ENCODE measurements at regions not wholly inside any gene's neighbourhood (a gene's known extent, or its start where the extent isn't known, plus 50 kb on each side); places are given as distances from the start of the nearest gene placed in this dataset.

GRCh38 chr12:83320350-83320749 lies 633.6 kb downstream of the TMTC2 start:
- DNase-seq (ENCODE audit: low read depth in 1 of 2, low spot score in 1 of 2) (no peak), ATAC-seq (no peak), FAIRE-seq (no peak)
- ChIA-PET POLR2A (no interaction called here), CTCF (no interaction called here)
- Histone ChIP-seq H3K4me3 (no peak overlapping the region), H3K9me3 (no peaks in the 10 kb centered on the region; the same call in 2 of the 3 replicates), H3K27ac (no peak overlapping the region), H3K4me1 (no peaks in the 10 kb centered on the region), H3K4me2 (no peak overlapping the region)
- TF ChIP-seq JUNB (IDR thresholded peaks at IDR 0.05) (no peak), RAD21 (conservative IDR thresholded peaks at IDR 0.05 in 1 of 2, IDR thresholded peaks at IDR 0.05 in 1 of 2) (no peak), ZC3H11A (IDR thresholded peaks at IDR 0.05) (no peak), PHF8 (IDR thresholded peaks at IDR 0.05; ENCODE audit: borderline replicate concordance, low read depth) (no peak), SREBF2 (IDR thresholded peaks at IDR 0.05) (no peak), HEYL (CRISPR knock-in tag; IDR thresholded peaks at IDR 0.05) (no peak), NFE2L2 (conservative IDR thresholded peaks at IDR 0.05; ENCODE audit: low read length) (no peak), POLR2AphosphoS2 (conservative IDR thresholded peaks at IDR 0.05; ENCODE audit: low read length) (no peak), FOXS1 (CRISPR knock-in tag; IDR thresholded peaks at IDR 0.05) (no peak), MAZ (IDR thresholded peaks at IDR 0.05; ENCODE audit: borderline replicate concordance, low read depth, low read length) (no peak), CBX2 (IDR thresholded peaks at IDR 0.05; ENCODE audit: borderline replicate concordance, low read depth) (no peak), CTCF (IDR thresholded peaks at IDR 0.05) (no peak), NPAS2 (CRISPR knock-in tag; IDR thresholded peaks at IDR 0.05; ENCODE audit: borderline replicate concordance) (no peak), ZNF302 (CRISPR knock-in tag; IDR thresholded peaks at IDR 0.05) (no peak), HOXA7 (CRISPR knock-in tag; IDR thresholded peaks at IDR 0.05) (no peak), USF2 (IDR thresholded peaks at IDR 0.05) (no peak), CHD2 (IDR thresholded peaks at IDR 0.05; ENCODE audit: low read length, partially characterized antibody) (no peak), ZSCAN20 (CRISPR knock-in tag; IDR thresholded peaks at IDR 0.05) (no peak), HOXB5 (CRISPR knock-in tag; IDR thresholded peaks at IDR 0.05) (no peak)
- 1% methylated on average over 2 of the region's 2 CpGs for WGBS (ENCODE audit: missing lambda C conversion rate)

- POLR2A ChIA-PET, result no interaction called here
- Histone ChIP-seq H3K4me1 (no peaks in the 10 kb centered on the region), H3K4me2 (no peak overlapping the region), H3K9me3 (no peaks in the 10 kb centered on the region; the same call in 2 of the 3 replicates), H3K27ac (no peak overlapping the region), H3K4me3 (no peak overlapping the region)
- CTCF ChIA-PET, result no interaction called here
- no peak for FAIRE-seq
- no peak for ATAC-seq
- no peak for DNase-seq (ENCODE audit: low read depth in 1 of 2, low spot score in 1 of 2)
- WGBS (ENCODE audit: missing lambda C conversion rate), result 0% methylated on average over 1 of the region's 1 CpG
- TF ChIP-seq HMGXB4 (CRISPR knock-in tag; IDR thresholded peaks at IDR 0.05; ENCODE audit: borderline replicate concordance) (no peak), SREBF2 (IDR thresholded peaks at IDR 0.05) (no peak), BCL3 (IDR thresholded peaks at IDR 0.05) (no peak), NFE2L2 (conservative IDR thresholded peaks at IDR 0.05; ENCODE audit: low read length) (no peak), HDAC2 (IDR thresholded peaks at IDR 0.05) (no peak), MAZ (IDR thresholded peaks at IDR 0.05; ENCODE audit: borderline replicate concordance, low read depth, low read length) (no peak), HOXB13 (CRISPR knock-in tag; IDR thresholded peaks at IDR 0.05; ENCODE audit: low read depth) (no peak), JUN (IDR thresholded peaks at IDR 0.05) (no peak), MAFK (IDR thresholded peaks at IDR 0.05; ENCODE audit: partially characterized antibody) (no peak), MAX (IDR thresholded peaks at IDR 0.05) (no peak), KDM5A (IDR thresholded peaks at IDR 0.05) (no peak), HOXB5 (CRISPR knock-in tag; IDR thresholded peaks at IDR 0.05) (no peak)
Measured at GRCh38 chr12:83318386-83319098, 631.8 kb downstream of the TMTC2 start.

Data from A549 (cell line).